Breast epithelium (tissue), 3 donors: ENCODE measurements at regions not wholly inside any gene's neighbourhood (a gene's known extent, or its start where the extent isn't known, plus 50 kb on each side); places are given as distances from the start of the nearest gene placed in this dataset.

Experiments used
- POLR2A ChIP-seq: fragments of 450-650 bp; IDR thresholded peaks from one replicate; pipeline ENCODE4 v1.6.1; 2016; ENCODE audit warnings: antibody characterized with exemption, mild to moderate bottlenecking, moderate library complexity
- POLR2AphosphoS5 ChIP-seq, 3 donors: sonication (generic); formaldehyde crosslinking; IDR thresholded peaks; one replicate each; pipeline ENCODE4 v1.6.1; 2017; ENCODE audit warnings: antibody characterized with exemption in 3 of 3
- TF ChIP-seq, protein P1 (sequence below), 3 donors: fragments of 450-650 bp; IDR thresholded peaks; one replicate each; pipeline ENCODE4 v1.5.1; 2016 to 2017; ENCODE audit warnings: antibody characterized with exemption in 3 of 3, mild to moderate bottlenecking in 3 of 3, moderate library complexity in 3 of 3

DNA sequence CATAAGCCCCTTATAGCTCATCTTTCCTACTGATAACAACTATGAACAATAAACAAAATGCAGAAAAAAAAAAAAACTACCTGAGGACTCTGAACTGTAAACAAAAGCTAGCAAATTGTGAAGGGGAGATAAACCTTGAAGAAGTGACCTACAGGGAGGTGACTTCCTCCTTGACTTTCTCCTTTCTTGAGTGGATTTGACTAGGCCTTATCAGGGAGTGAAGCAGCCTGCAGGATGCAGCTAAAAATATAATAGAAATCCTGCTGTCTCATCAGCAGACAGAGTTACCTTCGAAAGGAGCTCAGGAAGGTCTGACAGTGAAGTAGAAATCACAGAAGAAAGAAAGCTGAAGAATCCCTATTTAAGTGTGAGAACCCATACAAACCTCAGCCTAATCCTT, 322.0 kb upstream of the HTR1E start:
- no peak for TF ChIP-seq POLR2A
- TF ChIP-seq, protein P1, sequence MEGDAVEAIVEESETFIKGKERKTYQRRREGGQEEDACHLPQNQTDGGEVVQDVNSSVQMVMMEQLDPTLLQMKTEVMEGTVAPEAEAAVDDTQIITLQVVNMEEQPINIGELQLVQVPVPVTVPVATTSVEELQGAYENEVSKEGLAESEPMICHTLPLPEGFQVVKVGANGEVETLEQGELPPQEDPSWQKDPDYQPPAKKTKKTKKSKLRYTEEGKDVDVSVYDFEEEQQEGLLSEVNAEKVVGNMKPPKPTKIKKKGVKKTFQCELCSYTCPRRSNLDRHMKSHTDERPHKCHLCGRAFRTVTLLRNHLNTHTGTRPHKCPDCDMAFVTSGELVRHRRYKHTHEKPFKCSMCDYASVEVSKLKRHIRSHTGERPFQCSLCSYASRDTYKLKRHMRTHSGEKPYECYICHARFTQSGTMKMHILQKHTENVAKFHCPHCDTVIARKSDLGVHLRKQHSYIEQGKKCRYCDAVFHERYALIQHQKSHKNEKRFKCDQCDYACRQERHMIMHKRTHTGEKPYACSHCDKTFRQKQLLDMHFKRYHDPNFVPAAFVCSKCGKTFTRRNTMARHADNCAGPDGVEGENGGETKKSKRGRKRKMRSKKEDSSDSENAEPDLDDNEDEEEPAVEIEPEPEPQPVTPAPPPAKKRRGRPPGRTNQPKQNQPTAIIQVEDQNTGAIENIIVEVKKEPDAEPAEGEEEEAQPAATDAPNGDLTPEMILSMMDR (IDR thresholded peaks at IDR 0.05), result no peak
- TF ChIP-seq POLR2AphosphoS5 (IDR thresholded peaks at IDR 0.05), result no peak
